GM18870 (cell line): ENCODE measurements at regions not wholly inside any gene's neighbourhood (a gene's known extent, or its start where the extent isn't known, plus 50 kb on each side); places are given as distances from the start of the nearest gene placed in this dataset.

ENCODE experiments used
- ATAC-seq: cut with Tn5 transposase; IDR thresholded peaks from one replicate; pipeline ENCODE4 v1.9.1; 2021; ENCODE audit warnings: moderate library complexity; ENCODE audit not compliant: unreplicated experiment

DNA sequence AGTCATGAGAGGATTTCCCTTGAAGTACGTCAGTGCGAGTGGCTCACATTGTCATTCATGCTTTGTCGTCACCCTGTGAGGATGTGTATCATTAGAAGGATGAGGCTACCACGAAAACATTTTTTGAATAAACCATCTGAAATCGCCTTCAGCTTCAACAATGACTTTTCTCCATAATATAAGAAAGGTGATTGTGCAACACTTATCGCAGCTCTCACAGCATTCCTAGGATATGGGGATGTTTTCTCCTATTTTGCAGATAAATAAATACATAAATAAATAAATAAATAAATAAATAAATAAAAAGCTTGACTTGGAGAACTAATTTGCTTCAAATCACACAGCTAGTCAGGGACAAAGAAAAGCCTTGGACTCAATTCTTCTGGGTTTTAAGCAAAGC is 326.5 kb downstream of the FOXA2 start:
- no peak for ATAC-seq

DNA sequence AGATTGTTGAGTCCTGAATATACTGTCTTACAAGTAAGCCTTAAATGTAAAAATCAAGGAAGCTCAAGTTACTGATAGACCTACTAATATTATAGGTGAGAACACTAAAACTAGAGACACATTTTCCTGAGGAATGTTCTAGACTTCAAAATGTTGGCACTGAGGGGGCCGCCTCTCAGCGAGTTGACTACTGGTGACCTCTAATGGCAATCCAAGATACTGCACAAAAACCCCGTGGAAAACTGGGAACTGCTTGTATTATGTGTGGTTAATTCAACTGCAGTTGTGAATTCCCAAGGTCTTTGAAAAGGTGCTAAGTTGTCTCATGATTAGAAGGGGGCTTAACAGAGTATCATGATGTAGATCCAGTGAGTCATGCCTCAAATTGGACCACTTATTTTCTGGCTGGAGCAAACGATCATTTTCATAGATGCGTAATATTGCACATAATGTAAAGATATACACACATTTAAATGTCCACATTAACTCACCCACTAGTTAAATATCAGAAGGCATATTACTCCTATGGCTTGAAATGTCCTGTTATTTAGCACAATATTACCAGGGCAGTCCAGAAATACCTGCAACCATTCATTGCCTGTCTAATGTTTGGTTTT is 336.2 kb downstream of the FOXA2 start:
- no peak for ATAC-seq

DNA sequence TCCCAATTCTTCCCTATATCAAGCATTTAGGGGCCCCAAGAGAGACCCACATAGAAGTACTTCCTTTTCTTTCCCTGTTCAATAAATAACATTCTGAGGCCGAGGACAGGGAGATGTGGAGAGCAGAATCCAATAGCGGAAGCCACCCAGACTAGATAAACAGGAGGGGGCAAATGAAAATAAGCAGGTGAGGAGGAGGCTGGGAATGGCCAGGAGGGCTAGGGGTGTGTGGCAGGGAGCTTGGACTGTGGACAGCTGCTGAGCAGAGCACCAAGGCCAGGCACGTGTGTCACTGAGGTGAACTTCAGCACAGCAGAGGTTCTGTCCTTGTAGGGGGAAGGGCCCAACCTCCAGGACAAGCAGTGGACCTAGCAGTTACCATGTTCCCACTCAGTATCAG is 339.2 kb downstream of the FOXA2 start:
- no peak for ATAC-seq

DNA sequence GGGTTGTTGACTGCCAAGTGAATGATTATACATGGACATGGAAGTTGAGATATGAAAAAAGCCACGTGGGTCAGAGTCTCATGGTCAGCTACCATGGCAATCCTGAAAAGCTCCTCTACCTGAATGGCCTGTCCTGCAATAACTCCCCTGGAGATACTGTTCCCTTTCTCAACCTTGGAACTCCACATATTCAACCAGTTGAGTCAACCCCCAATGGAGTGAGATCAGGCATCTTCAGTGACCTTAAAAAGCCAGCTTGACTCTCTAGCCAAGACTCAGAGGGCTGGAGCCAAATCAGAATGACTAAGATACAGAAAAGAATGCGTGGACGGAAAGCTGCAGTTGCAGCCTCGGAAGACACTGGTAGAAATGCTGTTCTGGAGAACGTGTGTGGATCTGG is 341.3 kb downstream of the FOXA2 start:
- ATAC-seq, result no peak

DNA sequence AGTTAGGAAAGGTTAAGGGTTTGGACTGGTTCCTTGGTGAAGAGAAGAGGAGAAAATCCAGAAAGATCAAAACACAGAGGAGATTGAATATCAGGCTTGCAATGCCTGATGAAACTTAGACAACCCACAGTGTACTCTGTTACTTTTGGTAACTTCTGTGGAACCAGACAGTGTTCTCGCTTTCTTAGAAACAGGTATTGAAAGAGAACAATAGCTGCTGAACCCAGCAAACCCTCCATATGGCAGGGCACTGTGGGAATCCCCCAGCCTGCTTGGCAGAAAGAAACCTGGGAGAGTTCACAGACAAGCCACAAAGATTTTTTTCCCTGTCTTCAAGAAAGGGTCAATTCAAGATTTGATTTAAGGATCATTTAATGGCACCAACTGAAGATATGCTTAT is 342.8 kb downstream of the FOXA2 start:
- peak; percentile 86 for ATAC-seq

DNA sequence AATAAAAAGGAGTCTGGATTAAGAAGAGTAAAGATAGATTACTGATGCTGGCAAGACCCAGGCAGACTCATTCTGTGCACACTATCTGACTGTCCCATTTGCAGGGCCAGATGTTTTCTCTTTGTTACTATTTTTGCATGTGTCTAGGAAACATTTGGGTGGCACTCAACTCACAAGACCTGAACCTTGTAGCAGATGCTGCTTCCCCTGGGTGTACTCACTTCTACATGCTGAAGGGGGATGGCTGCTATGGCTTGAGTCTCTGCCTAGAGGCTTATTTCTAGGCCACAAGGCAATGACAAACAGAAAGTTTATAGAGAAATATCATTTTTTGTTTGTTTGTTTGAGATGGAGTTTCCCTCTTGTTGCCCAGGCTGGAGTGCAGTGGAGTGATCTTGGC is 351.4 kb downstream of the FOXA2 start:
- no peak for ATAC-seq

GRCh38 chr20:22232473-22232872 is 351.9 kb downstream of the FOXA2 start:
- no peak for ATAC-seq

DNA sequence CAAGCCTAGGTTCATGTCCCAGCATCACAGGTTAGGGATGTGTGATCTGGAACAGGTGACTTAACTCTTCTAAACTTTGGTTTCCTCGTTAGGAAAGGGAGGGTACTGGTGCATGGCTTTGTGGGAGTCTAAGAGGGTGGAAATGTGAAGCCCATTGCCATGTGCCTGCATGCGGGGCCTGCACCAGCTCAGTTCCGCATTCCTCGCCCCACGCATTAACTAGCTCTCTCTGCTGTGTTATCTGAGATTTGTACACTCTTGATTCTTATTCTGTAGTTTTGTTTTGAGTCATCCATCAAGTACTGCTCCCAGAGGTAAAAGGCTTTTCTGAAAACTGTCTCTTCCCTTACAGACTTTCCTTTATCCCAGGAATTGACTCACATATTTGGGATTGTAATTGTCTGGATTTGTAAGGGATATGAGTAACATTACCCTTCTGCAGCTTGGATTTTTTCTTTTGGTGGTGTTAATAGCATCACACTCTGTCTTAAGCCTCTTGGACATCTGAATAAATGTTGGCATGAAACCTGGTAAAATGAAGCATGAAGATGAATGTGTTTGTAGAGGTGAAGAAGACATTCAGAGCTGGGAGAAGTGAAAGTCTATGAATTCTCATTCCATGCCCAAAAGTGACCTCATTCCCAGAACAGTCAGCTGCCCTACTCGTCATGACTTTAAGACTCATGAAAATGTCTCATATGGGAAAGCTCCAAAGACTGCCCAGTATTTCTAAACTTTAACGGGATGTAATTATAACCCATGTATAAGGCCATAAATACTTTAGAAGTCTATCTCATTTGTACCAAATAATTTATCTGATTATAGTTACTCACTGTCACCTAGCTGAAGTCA is 357.3 kb downstream of the FOXA2 start:
- ATAC-seq, result no peak

DNA sequence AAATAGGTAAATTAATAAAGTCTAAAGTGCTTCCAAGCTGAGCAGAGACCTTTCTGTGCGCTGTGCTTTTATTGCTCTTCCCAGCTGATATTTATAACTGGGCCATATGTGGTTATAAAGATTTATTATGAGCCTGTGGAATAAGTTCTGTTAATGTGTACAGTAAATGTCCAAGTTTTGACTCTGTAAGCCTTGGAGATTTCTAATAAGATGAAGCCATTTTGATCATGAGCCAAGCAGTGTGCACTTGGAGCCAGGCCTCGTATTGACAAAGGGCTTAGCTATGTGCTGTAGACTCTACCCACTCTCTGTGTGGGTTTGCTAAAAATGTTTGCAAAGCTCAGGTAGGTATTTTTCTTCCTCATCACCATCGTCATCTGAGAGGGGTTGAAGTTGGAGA is 361.1 kb downstream of the FOXA2 start:
- no peak for ATAC-seq

DNA sequence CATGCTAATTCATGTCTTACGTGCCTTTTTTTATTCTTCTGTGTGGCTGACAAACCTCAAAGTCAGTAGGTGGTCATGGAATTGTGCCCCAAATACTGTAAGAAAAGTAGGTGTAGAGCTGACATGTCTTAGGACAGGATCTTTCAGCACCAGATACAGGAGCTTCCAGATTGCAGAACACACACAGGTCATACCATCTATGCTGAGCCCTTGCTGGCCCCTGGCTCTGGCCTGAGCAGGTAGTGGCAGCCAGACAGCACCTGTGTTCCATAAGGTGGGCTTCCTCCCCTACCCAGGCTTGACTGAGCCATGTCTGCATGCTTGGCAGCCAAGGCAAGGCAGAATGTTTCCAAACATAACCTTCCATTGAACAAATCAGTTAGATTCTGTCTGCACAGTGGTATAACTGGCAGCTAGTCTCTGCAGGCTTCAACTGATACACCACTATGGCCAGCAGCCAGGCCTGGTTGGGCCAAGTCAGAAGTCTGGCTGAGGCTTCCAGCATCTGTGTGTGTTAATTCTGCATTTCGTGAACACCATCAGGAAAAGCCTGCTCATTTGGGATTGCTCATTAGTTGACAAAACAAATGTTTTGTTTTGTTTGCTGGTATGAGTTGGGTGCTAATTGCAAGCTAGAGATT is 366.5 kb downstream of the FOXA2 start:
- ATAC-seq, result no peak

DNA sequence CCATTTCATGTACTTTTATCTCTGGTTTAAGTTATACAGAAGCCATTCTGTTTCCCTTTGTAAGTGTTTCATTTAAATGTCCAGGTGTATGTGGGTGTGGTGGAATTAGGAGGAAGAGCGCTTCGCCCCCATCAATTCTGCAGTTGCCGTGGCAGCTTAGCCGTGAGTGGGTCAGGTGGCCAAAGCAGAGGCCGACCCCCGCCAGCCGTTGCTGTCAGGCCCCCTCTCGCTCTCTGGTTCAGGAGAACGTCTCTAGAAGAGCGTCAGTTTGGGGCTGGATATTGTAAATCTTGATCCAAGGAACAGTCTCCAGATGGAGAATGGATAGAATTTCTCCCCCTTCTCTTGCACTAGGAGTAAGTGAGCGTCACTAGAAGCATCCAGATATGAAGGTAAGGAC is 367.4 kb downstream of the FOXA2 start:
- no peak for ATAC-seq

DNA sequence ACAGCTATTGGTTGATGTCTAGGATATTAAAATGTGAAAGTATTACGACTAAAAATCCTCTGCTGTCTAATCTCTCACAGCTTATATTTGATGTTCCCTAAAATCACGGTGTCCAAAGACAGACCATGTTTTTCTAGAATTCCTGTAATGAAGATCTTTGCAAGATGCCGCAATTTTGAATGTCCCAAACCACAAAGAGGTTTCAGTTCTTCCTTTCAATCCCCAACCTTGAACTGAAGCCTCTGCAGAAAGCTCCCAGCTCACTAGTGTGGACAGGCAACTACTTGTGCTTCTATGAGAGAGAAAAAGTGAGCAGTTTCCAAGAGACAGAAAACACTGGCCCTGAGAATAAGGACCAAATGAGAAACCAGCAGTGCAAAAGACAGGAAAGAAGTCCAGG is 370.1 kb downstream of the FOXA2 start:
- no peak for ATAC-seq

GRCh38 chr20:22213271-22213670 is 371.1 kb downstream of the FOXA2 start:
- ATAC-seq, result no peak

DNA sequence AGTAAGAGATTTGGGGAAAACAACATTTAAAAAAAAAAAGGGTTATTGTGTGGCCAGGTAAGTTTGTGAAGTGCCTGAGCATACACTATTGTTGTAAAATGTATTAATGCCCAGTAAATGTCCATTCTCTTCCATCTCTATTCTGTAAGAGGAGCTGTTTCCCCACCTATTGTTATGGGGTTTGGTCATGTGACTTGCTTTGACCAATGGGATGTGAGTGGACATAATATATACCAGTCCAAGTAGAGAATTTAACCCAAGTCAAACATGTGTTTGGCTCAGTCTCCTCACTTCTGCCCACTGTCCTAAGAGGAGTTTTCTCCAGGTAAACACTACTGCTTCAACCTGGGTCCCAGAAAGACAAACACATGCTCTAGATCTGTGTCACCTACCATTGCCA is 377.1 kb downstream of the FOXA2 start:
- no peak for ATAC-seq

DNA sequence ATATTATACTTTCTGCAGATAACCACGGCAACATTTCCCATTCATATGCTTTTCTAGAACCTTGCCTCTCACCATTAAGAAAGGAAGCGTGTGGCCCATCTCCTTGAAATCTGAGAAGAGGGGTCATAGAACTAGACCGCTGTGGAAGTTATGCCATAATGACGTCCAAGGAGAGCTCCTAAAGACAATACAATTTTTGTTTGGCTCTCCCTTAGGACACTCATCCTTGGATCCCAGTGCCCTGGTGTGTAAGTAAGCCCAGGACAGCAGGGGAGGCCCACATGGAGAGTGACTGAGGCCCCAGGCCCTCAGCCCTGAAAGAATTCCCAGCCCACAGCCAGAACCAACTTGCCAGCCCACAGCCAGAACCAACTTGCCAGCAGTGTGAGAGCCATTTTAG is 379.6 kb downstream of the FOXA2 start:
- no peak for ATAC-seq

GRCh38 chr20:22182148-22182547 is 402.2 kb downstream of the FOXA2 start:
- ATAC-seq, result no peak

DNA sequence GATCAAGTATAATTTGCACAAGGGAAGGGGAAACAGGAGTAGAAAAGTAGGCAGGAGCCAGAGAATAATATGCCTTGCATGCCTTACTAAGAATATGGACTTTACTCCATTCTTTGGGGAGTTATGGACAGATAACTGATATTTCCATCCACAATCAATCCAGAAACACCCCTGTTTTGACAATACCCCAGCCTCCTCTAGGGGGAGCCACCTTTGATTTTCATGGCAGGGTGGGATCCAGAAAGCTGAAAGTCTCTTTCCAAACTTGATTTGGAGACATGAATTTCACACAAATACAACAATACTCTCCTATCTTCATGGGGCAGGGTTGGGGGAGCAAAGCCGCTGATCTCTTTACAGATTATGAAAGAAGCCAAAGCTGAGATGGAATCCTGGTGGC is 404.1 kb downstream of the FOXA2 start:
- ATAC-seq, result no peak

- ATAC-seq, result no peak
Measured at GRCh38 chr20:22160101-22160652, 424.2 kb downstream of the FOXA2 start.

- ATAC-seq, result no peak
Measured at GRCh38 chr20:22159276-22159675, 425.1 kb downstream of the FOXA2 start.

DNA sequence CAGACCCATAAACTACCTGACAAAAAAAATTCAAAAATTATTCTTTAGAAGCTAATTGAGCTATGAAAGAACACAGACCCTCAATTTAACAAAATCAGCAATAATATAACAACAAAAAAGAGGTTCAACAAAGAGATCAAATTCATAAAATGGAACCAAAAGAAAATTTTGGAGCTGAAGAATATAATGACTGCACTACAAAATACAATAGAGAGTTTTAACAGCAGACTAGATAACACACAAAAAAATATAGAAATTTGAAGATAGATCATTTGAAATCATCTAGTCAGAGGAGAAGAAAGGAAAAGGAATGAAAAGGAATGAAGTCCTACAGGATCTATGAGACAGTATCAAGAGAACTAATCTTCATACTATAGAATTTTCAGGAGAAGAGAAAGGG is 422.1 kb downstream of the PAX1 start:
- no peak for ATAC-seq

DNA sequence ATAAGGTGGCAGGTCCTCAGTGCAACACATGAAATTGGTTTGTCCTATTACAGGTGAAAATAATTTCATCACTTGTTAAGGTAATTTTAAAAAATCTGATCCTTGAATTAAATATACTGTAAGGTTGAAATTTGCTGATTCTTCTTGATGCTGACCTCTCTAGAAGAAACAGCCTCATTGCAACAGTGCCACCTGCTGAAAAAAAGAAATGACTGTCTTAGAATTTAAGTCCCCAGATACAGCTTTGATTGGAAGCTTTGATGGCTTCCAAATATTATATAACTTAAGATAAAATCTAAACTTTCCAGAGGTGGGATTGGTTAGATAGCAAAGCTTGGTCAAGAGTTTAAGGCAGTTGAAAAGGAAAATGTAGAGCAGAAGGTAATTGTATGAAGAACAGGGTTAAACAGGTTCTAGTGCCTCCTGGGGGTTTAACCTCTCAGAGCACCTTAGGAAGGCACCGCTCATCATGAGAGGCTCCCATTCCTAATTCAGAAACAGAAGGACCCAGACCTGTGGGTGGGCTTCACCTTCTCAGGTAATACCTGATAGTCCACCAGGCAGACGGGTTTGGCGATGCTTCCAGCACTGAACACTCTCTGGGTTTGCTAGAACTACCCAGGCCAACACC is 401.0 kb downstream of the PAX1 start:
- no peak for ATAC-seq
